HCT116 (cell line): ENCODE measurements at regions not wholly inside any gene's neighbourhood (a gene's known extent, or its start where the extent isn't known, plus 50 kb on each side); places are given as distances from the start of the nearest gene placed in this dataset.

ENCODE experiments used
- ATAC-seq: fragments of 200-7000 bp; cut with Tn5 transposase; 2 replicates; pipeline ENCODE4 v1.9.1; 2020; ENCODE audit warnings: mild to moderate bottlenecking, moderate library complexity
- BruUV-seq: library from RNA; stranded (reverse); fragments of 400-500 nt; replicated peaks from 2 replicates; lab custom pipeline; 2021; lab: Mats Ljungman, UMichigan
- CTCF ChIA-PET: fragments of 300-600 bp; sonication (Branson Sonifier 250); formaldehyde crosslinking; loops from one replicate; lab custom pipeline; 2021; ENCODE audit warnings: antibody characterized with exemption; lab: Charles Lee
- POLR2A ChIA-PET: fragments of 300-600, 350-600 bp; sonication (Branson Sonifier 250); formaldehyde crosslinking; loops from one replicate; lab custom pipeline; 2021; ENCODE audit warnings: antibody characterized with exemption; lab: Charles Lee
- RAD21 ChIA-PET, 2 experiments: fragments of 300-600 bp; sonication (Branson Sonifier 250); formaldehyde crosslinking; loops; one replicate each; lab custom pipeline; 2023; ENCODE audit warnings: low total read pairs in 2 of 2; ENCODE audit not compliant: uncharacterized antibody in 2 of 2, unreplicated experiment in 2 of 2, low non-redundant PET in 1 of 2; lab: Charles Lee
- DNase-seq: peaks from one replicate; pipeline ENCODE4 v3.0.0-alpha.2; 2010; ENCODE audit warnings: low read depth, low spot score
- H2AFZ ChIP-seq: fragments of 200-600 bp; shearing (Covaris generic), sonication (generic); 2 replicates; pipeline ENCODE4 v1.6.1; 2017; ENCODE audit warnings: low read depth, mixed run types, mixed read lengths, antibody characterized with exemption, low read length; ENCODE audit not compliant: poor library complexity, severe bottlenecking
- H3K27ac ChIP-seq: 2 replicates; pipeline ENCODE4 v1.5.1; 2012; ENCODE audit warnings: low read depth, low read length
- H3K27me3 ChIP-seq: fragments of 200-600 bp; sonication (generic); 2 replicates; pipeline ENCODE4 v1.6.1; 2016; ENCODE audit warnings: mixed run types, low read length, mixed read lengths; ENCODE audit not compliant: insufficient read depth
- H3K36me3 ChIP-seq, 2 experiments: fragments of 200-500 bp in 1 of 2; fragments of 200-600 bp in 1 of 2; sonication (Bioruptor generic) in 1 of 2; sonication (generic) in 1 of 2; 2 replicates each; pipeline versions ENCODE4 v1.5.1 to v1.6.1; 2014 to 2016; ENCODE audit warnings: low read length in 2 of 2, inconsistent platforms in 1 of 2, mixed read lengths in 1 of 2, mixed run types in 1 of 2; ENCODE audit not compliant: insufficient read depth in 2 of 2, control insufficient read depth in 1 of 2
- H3K4me1 ChIP-seq, 2 experiments: fragments of 200-600 bp in 1 of 2; sonication (generic) in 1 of 2; 2 replicates each; pipeline versions ENCODE4 v1.5.1 to v1.6.1; 2012 to 2017; ENCODE audit warnings: low read length in 2 of 2, inconsistent platforms in 1 of 2, mild to moderate bottlenecking in 1 of 2, mixed read lengths in 1 of 2, mixed run types in 1 of 2, moderate library complexity in 1 of 2; ENCODE audit not compliant: insufficient read depth in 2 of 2, control insufficient read depth in 1 of 2
- H3K4me2 ChIP-seq: fragments of 200-600 bp; sonication (generic); 2 replicates; pipeline ENCODE4 v1.6.1; 2017; ENCODE audit warnings: mixed run types, low read length, mixed read lengths
- H3K4me3 ChIP-seq, 2 experiments: fragments of 200-600 bp in 1 of 2; sonication (generic) in 1 of 2; replicated peaks in 1 of 2; 2 replicates each; pipeline ENCODE4 v1.5.1; 2011 to 2016; ENCODE audit warnings: low read length in 2 of 2, control low read depth in 1 of 2, low read depth in 1 of 2, mild to moderate bottlenecking in 1 of 2, mixed read lengths in 1 of 2, mixed run types in 1 of 2
- H3K79me2 ChIP-seq: fragments of 200-600 bp; sonication (generic); 2 replicates; pipeline ENCODE4 v1.6.1; 2017; ENCODE audit warnings: mild to moderate bottlenecking, mixed run types, low read length, moderate library complexity, mixed read lengths; ENCODE audit not compliant: insufficient read depth
- H3K9ac ChIP-seq: fragments of 200-600 bp; sonication (generic); 2 replicates; pipeline ENCODE4 v1.6.1; 2016; ENCODE audit warnings: low read length, mixed read lengths
- H3K9me2 ChIP-seq: fragments of 200-600 bp; sonication (generic), shearing (Covaris generic); 2 replicates; pipeline ENCODE4 v1.6.1; 2017; ENCODE audit warnings: mixed run types, mild to moderate bottlenecking, moderate library complexity; ENCODE audit not compliant: insufficient read depth
- H3K9me3 ChIP-seq, 2 experiments: fragments of 200-500 bp in 1 of 2; fragments of 200-600 bp in 1 of 2; sonication (Bioruptor generic) in 1 of 2; sonication (generic) in 1 of 2; 2 replicates each; pipeline ENCODE4 v1.6.1; 2014 to 2017; ENCODE audit warnings: low read length in 2 of 2, mixed read lengths in 2 of 2, inconsistent platforms in 1 of 2, low read depth in 1 of 2, mild to moderate bottlenecking in 1 of 2, mixed run types in 1 of 2, moderate library complexity in 1 of 2; ENCODE audit not compliant: control insufficient read depth in 1 of 2, insufficient read depth in 1 of 2
- H4K20me1 ChIP-seq: fragments of 200-600 bp; sonication (generic), shearing (Covaris generic); 2 replicates; pipeline ENCODE4 v1.6.1; 2017; ENCODE audit warnings: mixed run types, mild to moderate bottlenecking, moderate library complexity; ENCODE audit not compliant: insufficient read depth
- CBX3 ChIP-seq: IDR thresholded peaks from 2 replicates; pipeline ENCODE4 v1.6.1; 2012; ENCODE audit warnings: low read depth
- CTCF ChIP-seq, 3 experiments: fragments of 200-600 bp in 1 of 3; sonication (generic) in 1 of 3; IDR thresholded peaks in 2 of 3; conservative IDR thresholded peaks in 1 of 3; 2 replicates each; pipeline ENCODE4 v1.5.1; 2012 to 2017; ENCODE audit warnings: low read depth in 2 of 3, low read length in 2 of 3, antibody characterized with exemption in 1 of 3, borderline replicate concordance in 1 of 3, control low read depth in 1 of 3, mild to moderate bottlenecking in 1 of 3, mixed read lengths in 1 of 3, mixed run types in 1 of 3, moderate library complexity in 1 of 3; ENCODE audit not compliant: insufficient read depth in 1 of 3
- EGR1 ChIP-seq: IDR thresholded peaks from 2 replicates; pipeline ENCODE4 v1.6.1; 2012; ENCODE audit warnings: low read depth
- JUND ChIP-seq: IDR thresholded peaks from 2 replicates; pipeline ENCODE4 v1.6.1; 2012
- POLR2A ChIP-seq: IDR thresholded peaks from 2 replicates; pipeline ENCODE4 v1.7.0; 2011; ENCODE audit warnings: borderline replicate concordance; ENCODE audit not compliant: insufficient read depth, insufficient read length; ENCODE audit errors: extremely low read depth
- POLR2AphosphoS5 ChIP-seq: IDR thresholded peaks from 2 replicates; pipeline ENCODE4 v1.6.1; 2011; ENCODE audit warnings: mild to moderate bottlenecking, low read depth, low read length, moderate library complexity
- RAD21 ChIP-seq: IDR thresholded peaks from 2 replicates; pipeline ENCODE4 v1.6.1; 2012; ENCODE audit warnings: low read depth, mild to moderate bottlenecking
- REST ChIP-seq: IDR thresholded peaks from 2 replicates; pipeline ENCODE4 v1.6.1; 2012; ENCODE audit warnings: low read depth
- SP1 ChIP-seq: IDR thresholded peaks from 2 replicates; pipeline ENCODE4 v1.6.1; 2012; ENCODE audit warnings: low read depth
- ZNF274 ChIP-seq: fragments of 200-500 bp; sonication (Bioruptor generic); IDR thresholded peaks from 2 replicates; pipeline ENCODE4 v1.6.1; 2014; ENCODE audit warnings: mild to moderate bottlenecking, low read depth, low read length, inconsistent platforms
- intact Hi-C: fragments of 100-400 bp; cut with micrococcal nuclease; formaldehyde crosslinking; loops from 2 replicates; pipeline ENCODE4 v1.10.0; 2022
- TF ChIP-seq, protein P1 (sequence below): IDR thresholded peaks from 2 replicates; pipeline ENCODE4 v1.6.1; 2011; ENCODE audit warnings: mild to moderate bottlenecking, low read length, moderate library complexity; ENCODE audit not compliant: insufficient replicate concordance; ENCODE audit errors: extremely low read depth

GRCh38 chr17:71378036-71378435 is 742.8 kb upstream of the SOX9 start:
- H3K4me1 ChIP-seq: no peaks in the 10 kb centered on the region
- no peak overlapping the region for H2AFZ ChIP-seq
- ATAC-seq (no peak), DNase-seq (no peak)
- no peaks in the 10 kb centered on the region for H3K79me2 ChIP-seq
- intact Hi-C loops: no loop called here
- no peak overlapping the region for H3K4me3 ChIP-seq
- H3K27ac ChIP-seq: no peak overlapping the region
- no peaks in the 10 kb centered on the region for H3K36me3 ChIP-seq
- ChIA-PET CTCF (no interaction called here), RAD21 (no interaction called here), POLR2A (no interaction called here)
- H3K9ac ChIP-seq: no peak overlapping the region
- H3K9me2 ChIP-seq: no peaks in the 10 kb centered on the region
- no TSS peak for BruUV-seq
- no peaks in the 10 kb centered on the region for H3K27me3 ChIP-seq
- H4K20me1 ChIP-seq: no peaks in the 10 kb centered on the region
- TF ChIP-seq ZNF274 (no peak), CTCF (IDR thresholded peaks at IDR 0.05 in 2 of 3, conservative IDR thresholded peaks at IDR 0.05 in 1 of 3; ENCODE audit: borderline replicate concordance in 1 of 3, insufficient read depth in 1 of 3, low read depth in 2 of 3, low read length in 2 of 3) (no peak), POLR2A (no peak), RAD21 (no peak), POLR2AphosphoS5 (no peak), REST (no peak), EGR1 (no peak), SP1 (no peak), JUND (no peak), CBX3 (no peak)
- TF ChIP-seq, protein P1, sequence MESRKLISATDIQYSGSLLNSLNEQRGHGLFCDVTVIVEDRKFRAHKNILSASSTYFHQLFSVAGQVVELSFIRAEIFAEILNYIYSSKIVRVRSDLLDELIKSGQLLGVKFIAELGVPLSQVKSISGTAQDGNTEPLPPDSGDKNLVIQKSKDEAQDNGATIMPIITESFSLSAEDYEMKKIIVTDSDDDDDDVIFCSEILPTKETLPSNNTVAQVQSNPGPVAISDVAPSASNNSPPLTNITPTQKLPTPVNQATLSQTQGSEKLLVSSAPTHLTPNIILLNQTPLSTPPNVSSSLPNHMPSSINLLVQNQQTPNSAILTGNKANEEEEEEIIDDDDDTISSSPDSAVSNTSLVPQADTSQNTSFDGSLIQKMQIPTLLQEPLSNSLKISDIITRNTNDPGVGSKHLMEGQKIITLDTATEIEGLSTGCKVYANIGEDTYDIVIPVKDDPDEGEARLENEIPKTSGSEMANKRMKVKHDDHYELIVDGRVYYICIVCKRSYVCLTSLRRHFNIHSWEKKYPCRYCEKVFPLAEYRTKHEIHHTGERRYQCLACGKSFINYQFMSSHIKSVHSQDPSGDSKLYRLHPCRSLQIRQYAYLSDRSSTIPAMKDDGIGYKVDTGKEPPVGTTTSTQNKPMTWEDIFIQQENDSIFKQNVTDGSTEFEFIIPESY: no peak
- H3K9me3 ChIP-seq: no peaks in the 10 kb centered on the region
- H3K4me2 ChIP-seq: no peak overlapping the region
